ENCODE measurements at regions not wholly inside any gene's neighbourhood (a gene's known extent, or its start where the extent isn't known, plus 50 kb on each side); places are given as distances from the start of the nearest gene placed in this dataset.

DNA sequence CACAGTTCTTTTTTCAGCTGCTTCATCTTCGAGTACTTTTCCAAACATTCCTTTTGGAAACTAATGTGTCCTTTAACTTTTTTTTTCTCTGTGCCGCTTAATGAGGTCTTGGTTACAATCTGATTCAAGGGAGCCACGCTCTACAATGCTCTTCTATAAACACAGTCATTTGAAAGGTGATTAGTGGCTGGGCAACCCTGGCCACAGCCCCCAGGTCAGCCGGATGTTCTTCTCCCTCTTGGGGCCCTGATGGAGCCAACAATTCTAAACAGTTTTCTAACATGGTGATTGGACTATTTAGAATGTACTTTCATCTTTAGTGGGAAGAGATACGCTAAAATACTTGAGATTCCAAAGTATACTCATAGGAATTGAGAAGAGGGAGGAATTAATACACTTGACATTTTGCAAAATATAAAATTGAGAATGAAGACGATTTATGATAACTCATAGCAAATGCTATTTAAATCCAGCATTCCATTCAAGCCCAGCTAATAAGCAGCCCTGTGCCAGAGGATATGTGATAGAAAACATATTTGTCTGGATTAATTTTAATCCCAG is 83.7 kb upstream of the MBOAT2 start:
- Histone ChIP-seq H3K4me3 (ENCODE audit: low read depth, low read length) (no peak overlapping the region), H3K36me3 (ENCODE audit: control insufficient read depth, insufficient read depth, low read length) (no peaks in the 10 kb centered on the region), H3K27me3 (ENCODE audit: control insufficient read depth, insufficient read depth, low read length) (no peaks in the 10 kb centered on the region)
- no peak for DNase-seq (ENCODE audit: low read depth)
- TF ChIP-seq, protein P1, sequence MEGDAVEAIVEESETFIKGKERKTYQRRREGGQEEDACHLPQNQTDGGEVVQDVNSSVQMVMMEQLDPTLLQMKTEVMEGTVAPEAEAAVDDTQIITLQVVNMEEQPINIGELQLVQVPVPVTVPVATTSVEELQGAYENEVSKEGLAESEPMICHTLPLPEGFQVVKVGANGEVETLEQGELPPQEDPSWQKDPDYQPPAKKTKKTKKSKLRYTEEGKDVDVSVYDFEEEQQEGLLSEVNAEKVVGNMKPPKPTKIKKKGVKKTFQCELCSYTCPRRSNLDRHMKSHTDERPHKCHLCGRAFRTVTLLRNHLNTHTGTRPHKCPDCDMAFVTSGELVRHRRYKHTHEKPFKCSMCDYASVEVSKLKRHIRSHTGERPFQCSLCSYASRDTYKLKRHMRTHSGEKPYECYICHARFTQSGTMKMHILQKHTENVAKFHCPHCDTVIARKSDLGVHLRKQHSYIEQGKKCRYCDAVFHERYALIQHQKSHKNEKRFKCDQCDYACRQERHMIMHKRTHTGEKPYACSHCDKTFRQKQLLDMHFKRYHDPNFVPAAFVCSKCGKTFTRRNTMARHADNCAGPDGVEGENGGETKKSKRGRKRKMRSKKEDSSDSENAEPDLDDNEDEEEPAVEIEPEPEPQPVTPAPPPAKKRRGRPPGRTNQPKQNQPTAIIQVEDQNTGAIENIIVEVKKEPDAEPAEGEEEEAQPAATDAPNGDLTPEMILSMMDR (IDR thresholded peaks at IDR 0.05; ENCODE audit: insufficient read depth, low read length, poor library complexity, severe bottlenecking) = no peak

DNA sequence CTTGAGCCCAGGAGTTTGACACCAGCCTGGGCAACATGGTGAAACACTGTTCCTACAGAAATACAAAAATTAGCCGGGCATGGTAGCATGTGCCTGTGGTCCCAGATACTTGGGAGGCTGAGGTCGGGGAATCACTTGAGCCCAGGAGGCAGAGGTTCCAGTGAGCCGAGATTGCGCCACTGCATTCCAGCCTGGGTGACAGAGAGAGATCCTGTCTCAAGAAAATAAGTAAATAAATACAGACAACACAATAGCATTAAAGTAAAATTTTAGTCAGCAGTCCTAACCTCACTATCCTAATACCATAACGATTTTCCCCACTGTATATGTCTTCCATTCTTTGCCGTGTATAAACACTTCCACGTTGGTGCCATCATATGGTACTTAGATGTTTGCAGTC is 83.0 kb upstream of the MBOAT2 start:
- no peaks in the 10 kb centered on the region for H3K27me3 ChIP-seq (ENCODE audit: control insufficient read depth, insufficient read depth, low read length)
- no peaks in the 10 kb centered on the region for H3K36me3 ChIP-seq (ENCODE audit: control insufficient read depth, insufficient read depth, low read length)
- TF ChIP-seq, protein P1 (IDR thresholded peaks at IDR 0.05; ENCODE audit: insufficient read depth, low read length, poor library complexity, severe bottlenecking) = no peak
- no peak overlapping the region for H3K4me3 ChIP-seq (ENCODE audit: low read depth, low read length)
- DNase-seq (ENCODE audit: low read depth) = no peak

DNA sequence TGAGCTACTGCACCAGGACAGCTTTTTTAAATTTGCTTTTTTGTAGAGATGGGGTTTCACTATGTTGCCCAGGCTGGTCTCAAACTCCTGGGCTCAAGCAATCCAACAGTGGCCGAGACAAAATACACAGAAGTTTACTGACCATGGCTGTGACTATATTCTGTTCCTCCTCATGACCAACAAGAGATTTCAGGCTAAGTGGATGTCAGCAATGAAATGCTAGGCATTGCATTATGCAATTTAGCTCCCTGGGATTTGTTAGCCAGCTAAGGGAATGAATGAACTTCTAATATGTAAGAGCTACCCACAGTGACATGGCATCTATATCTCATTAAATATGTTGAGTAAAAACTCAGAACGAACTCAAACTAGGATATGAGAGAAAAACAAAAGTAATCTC is 81.9 kb upstream of the MBOAT2 start:
- TF ChIP-seq, protein P1 (IDR thresholded peaks at IDR 0.05; ENCODE audit: insufficient read depth, low read length, poor library complexity, severe bottlenecking) = no peak
- no peak for DNase-seq (ENCODE audit: low read depth)
- H3K27me3 ChIP-seq (ENCODE audit: control insufficient read depth, insufficient read depth, low read length) = no peaks in the 10 kb centered on the region
- H3K36me3 ChIP-seq (ENCODE audit: control insufficient read depth, insufficient read depth, low read length) = no peaks in the 10 kb centered on the region
- no peak overlapping the region for H3K4me3 ChIP-seq (ENCODE audit: low read depth, low read length)

DNA sequence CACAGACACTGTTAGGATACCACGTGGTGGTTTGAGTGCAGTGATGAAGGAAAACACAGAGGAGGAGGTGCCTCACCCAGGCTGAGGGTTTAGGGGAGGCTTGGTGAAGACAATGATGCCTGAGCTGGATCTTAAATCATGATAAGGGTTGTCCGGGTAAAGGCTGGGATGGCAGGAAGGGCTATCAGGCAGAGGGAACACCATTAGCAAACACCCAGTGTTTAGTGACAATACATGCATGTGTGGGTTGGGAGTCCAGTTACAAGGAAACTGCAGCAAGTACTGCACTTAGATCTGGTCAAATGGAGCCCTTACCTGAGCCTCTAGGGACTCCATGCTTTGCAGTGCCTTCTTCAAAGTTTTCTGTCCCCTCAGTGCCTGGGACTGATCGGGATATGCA is 79.8 kb upstream of the MBOAT2 start:
- Histone ChIP-seq H3K4me3 (ENCODE audit: low read depth, low read length) (no peak overlapping the region), H3K36me3 (ENCODE audit: control insufficient read depth, insufficient read depth, low read length) (no peaks in the 10 kb centered on the region), H3K27me3 (ENCODE audit: control insufficient read depth, insufficient read depth, low read length) (no peaks in the 10 kb centered on the region)
- TF ChIP-seq, protein P1 (IDR thresholded peaks at IDR 0.05; ENCODE audit: insufficient read depth, low read length, poor library complexity, severe bottlenecking) = no peak
- DNase-seq (ENCODE audit: low read depth) = no peak

DNA sequence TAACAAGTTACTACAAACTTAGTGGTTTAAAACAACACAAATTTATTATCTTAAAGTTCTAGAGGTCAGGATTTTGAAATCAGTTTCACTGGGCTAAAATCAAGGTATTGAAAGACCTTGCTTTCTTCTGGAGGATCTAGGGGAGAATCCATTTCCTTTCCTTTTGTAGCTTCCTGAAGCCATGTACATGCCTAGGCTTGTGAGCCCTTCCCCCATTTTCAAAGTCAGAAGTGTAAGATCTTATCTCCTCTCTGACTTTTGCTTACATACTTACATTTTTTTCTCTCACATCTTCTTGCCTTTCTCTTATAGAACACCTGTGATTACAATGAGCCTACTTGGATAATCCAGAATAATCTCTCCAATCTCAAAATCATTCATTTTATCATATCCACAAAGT is 78.7 kb upstream of the MBOAT2 start:
- TF ChIP-seq, protein P1 (IDR thresholded peaks at IDR 0.05; ENCODE audit: insufficient read depth, low read length, poor library complexity, severe bottlenecking) = no peak
- H3K4me3 ChIP-seq (ENCODE audit: low read depth, low read length) = no peak overlapping the region
- no peaks in the 10 kb centered on the region for H3K36me3 ChIP-seq (ENCODE audit: control insufficient read depth, insufficient read depth, low read length)
- DNase-seq (ENCODE audit: low read depth) = no peak
- H3K27me3 ChIP-seq (ENCODE audit: control insufficient read depth, insufficient read depth, low read length) = no peaks in the 10 kb centered on the region

DNA sequence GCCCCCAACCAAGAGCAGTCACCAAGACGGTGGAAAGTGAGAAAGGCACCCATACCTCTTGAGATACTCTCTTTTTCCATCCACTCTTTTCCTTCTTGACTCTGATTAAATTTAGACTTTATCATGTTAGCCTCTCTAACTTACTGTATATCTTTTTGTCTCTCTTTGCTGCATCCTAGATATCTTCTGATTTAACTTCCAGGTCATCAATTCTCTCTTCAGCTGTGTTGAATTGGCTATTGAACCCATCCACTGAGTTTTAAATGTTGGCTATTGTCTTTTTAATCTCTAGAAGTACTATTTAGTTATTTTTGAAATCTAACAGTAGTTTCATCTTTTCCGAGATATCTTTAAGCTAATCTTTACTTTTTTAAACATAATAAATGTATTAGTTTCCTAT is 78.3 kb upstream of the MBOAT2 start:
- TF ChIP-seq, protein P1 (IDR thresholded peaks at IDR 0.05; ENCODE audit: insufficient read depth, low read length, poor library complexity, severe bottlenecking) = no peak
- no peak for DNase-seq (ENCODE audit: low read depth)
- Histone ChIP-seq H3K4me3 (ENCODE audit: low read depth, low read length) (no peak overlapping the region), H3K27me3 (ENCODE audit: control insufficient read depth, insufficient read depth, low read length) (no peaks in the 10 kb centered on the region), H3K36me3 (ENCODE audit: control insufficient read depth, insufficient read depth, low read length) (no peaks in the 10 kb centered on the region)

All from kidney epithelial cell (primary cell).